ENCODE measurements at regions not wholly inside any gene's neighbourhood (a gene's known extent, or its start where the extent isn't known, plus 50 kb on each side); places are given as distances from the start of the nearest gene placed in this dataset.
A peak's percentile ranks its signal among the peaks of the same experiment; 100 is the strongest.

DNA sequence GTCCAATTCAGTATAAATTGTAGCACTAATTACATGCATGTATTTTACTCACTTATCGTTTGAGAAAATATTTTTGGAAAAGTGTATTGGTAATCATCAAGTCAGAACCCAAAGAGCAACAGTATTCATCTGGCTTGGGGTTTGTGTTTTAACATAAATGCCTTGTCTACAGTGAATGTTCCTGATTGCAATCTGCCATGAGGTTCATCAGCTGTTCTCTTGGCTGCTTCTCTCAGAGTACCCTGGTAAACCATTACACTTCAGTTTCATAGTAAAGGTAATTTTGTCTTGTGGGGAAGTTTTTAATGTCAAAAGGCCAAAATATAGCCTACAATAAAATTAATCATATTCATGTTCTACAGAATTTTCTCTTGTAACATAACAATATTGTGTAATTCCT lies 150.3 kb downstream of the IFI44 start:
- DNase-seq (no peak), ATAC-seq (no peak)
- Mint-ChIP-seq H3K27me3 (peaks cover 2% of the 10 kb centered on the region), H3K9me3 (ENCODE audit: low read depth) (no peaks in the 10 kb centered on the region), H3K4me3 (no peak overlapping the region), H3K4me1 (no peaks in the 10 kb centered on the region), H3K27ac (no peak overlapping the region), H3K36me3 (ENCODE audit: low read depth) (no peaks in the 10 kb centered on the region)
- ChIA-PET CTCF (no interaction called here), POLR2A (no interaction called here)
- intact Hi-C loops (cut with DNase I, micrococcal nuclease): no loop called here

DNA sequence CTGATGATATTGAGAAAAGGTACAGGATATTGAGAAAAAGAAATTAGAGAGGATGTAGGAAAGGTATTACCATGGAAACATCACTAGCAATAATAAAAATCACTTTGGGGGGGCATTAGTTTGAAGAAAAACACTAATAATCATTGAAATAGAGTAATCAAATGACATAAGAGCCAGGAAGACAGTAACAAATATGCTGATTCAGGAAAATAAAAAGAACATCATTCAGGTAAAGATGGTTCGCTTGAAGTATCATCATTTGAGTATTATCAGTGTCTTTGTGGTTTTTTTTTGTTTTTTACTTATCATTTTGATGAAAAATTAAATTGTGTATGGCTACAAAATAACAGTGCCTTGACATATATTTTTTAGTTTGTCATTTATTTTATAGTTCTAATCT lies 164.5 kb downstream of the IFI44 start:
- intact Hi-C loops (cut with DNase I, micrococcal nuclease): no loop called here
- Mint-ChIP-seq H3K4me3 (no peak overlapping the region), H3K36me3 (ENCODE audit: low read depth) (no peaks in the 10 kb centered on the region), H3K27ac (no peak overlapping the region), H3K4me1 (no peaks in the 10 kb centered on the region), H3K9me3 (ENCODE audit: low read depth) (no peaks in the 10 kb centered on the region), H3K27me3 (no peaks in the 10 kb centered on the region)
- POLR2A ChIA-PET: no interaction called here
- ATAC-seq: no peak
- CTCF ChIA-PET: no interaction called here
- no peak for DNase-seq

- ATAC-seq (no peak), DNase-seq (no peak)
- no peak overlapping the region for H3K27ac Mint-ChIP-seq
- CTCF ChIA-PET: interaction anchor here (0.5 to 3.1 kb wide), 3 partner anchors 9 to 14 kb away, joined by 4 to 11 read pairs (median 4); no protein-coding TSS in a partner anchor
- no peaks in the 10 kb centered on the region for H3K4me1 Mint-ChIP-seq
- H3K9me3 Mint-ChIP-seq (ENCODE audit: low read depth): no peaks in the 10 kb centered on the region
- POLR2A ChIA-PET: no interaction called here
- no peaks in the 10 kb centered on the region for H3K36me3 Mint-ChIP-seq (ENCODE audit: low read depth)
- intact Hi-C loops (cut with DNase I, micrococcal nuclease): no loop called here
- H3K27me3 Mint-ChIP-seq: no peaks in the 10 kb centered on the region
- H3K4me3 Mint-ChIP-seq: no peak overlapping the region
Observed at GRCh38 chr1:78825561-78825960, 175.9 kb downstream of the IFI44 start.

DNA sequence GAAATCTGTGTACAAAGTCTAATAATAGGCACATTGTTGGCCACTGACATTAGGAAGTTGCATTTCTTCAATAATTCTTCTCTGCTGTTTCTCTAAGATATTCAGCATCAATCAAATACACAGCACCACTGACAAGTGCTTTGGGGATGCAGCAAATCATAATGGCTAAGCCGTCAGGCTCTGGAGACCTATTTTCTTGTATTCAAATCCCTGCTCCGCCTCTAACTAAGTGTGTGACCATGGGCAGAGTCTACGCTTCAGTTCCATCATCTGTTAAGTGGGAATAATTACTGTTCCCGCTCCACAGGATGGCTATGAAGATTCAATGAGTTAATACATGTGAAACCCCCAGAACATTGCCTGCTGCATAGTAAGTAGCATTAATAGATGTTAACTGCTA lies 176.9 kb downstream of the ADGRL4 start:
- peaks cover 2% of the 10 kb centered on the region for H3K27me3 Mint-ChIP-seq
- POLR2A ChIA-PET: no interaction called here
- no peak overlapping the region for H3K27ac Mint-ChIP-seq
- H3K4me3 Mint-ChIP-seq: no peak overlapping the region
- intact Hi-C loops (cut with DNase I, micrococcal nuclease): loop anchor here in 1 of 2 experiments (10.0 kb wide), 1 partner anchor 215 kb away; no protein-coding TSS in a partner anchor
- H3K9me3 Mint-ChIP-seq (ENCODE audit: low read depth): no peaks in the 10 kb centered on the region
- H3K36me3 Mint-ChIP-seq (ENCODE audit: low read depth): no peaks in the 10 kb centered on the region
- no peak for ATAC-seq
- H3K4me1 Mint-ChIP-seq: peaks cover 12% of the 10 kb centered on the region
- DNase-seq: no peak
- CTCF ChIA-PET: no interaction called here

GRCh38 chr1:78830321-78830720 lies 176.2 kb downstream of the ADGRL4 start:
- intact Hi-C loops (cut with DNase I, micrococcal nuclease): loop anchor here in 1 of 2 experiments (10.0 kb wide), 1 partner anchor 216 kb away; no protein-coding TSS in a partner anchor
- no peak overlapping the region for H3K4me3 Mint-ChIP-seq

GRCh38 chr1:78831731-78832360 lies 174.7 kb downstream of the ADGRL4 start:
- intact Hi-C loops (cut with DNase I, micrococcal nuclease): loop anchor here in 1 of 2 experiments (10.0 kb wide), 1 partner anchor 217 kb away; no protein-coding TSS in a partner anchor
- ChIA-PET POLR2A (no interaction called here), CTCF (no interaction called here)
- Mint-ChIP-seq H3K4me1 (peaks cover 17% of the 10 kb centered on the region), H3K9me3 (ENCODE audit: low read depth) (no peaks in the 10 kb centered on the region), H3K4me3 (no peak overlapping the region), H3K27me3 (peaks cover 2% of the 10 kb centered on the region), H3K27ac (no peak overlapping the region), H3K36me3 (ENCODE audit: low read depth) (no peaks in the 10 kb centered on the region)
- DNase-seq (no peak), ATAC-seq (no peak)

More at GRCh38 chr1:78830321-78830720, 176.2 kb downstream of the ADGRL4 start:
- Mint-ChIP-seq H3K27me3 (peaks cover 2% of the 10 kb centered on the region), H3K4me1 (peaks cover 12% of the 10 kb centered on the region), H3K9me3 (ENCODE audit: low read depth) (no peaks in the 10 kb centered on the region), H3K27ac (no peak overlapping the region), H3K36me3 (ENCODE audit: low read depth) (no peaks in the 10 kb centered on the region)
- no peak for DNase-seq
- ChIA-PET POLR2A (no interaction called here), CTCF (no interaction called here)
- no peak for ATAC-seq

- Mint-ChIP-seq H3K36me3 (ENCODE audit: low read depth) (no peaks in the 10 kb centered on the region), H3K4me3 (no peak overlapping the region), H3K4me1 (peaks cover 21% of the 10 kb centered on the region), H3K27me3 (peaks cover 2% of the 10 kb centered on the region), H3K9me3 (ENCODE audit: low read depth) (no peaks in the 10 kb centered on the region), H3K27ac (no peak overlapping the region)
- CTCF ChIA-PET: interaction anchor here (1.4 kb wide), 1 partner anchor 8 kb away, joined by 4 read pairs; no protein-coding TSS in a partner anchor
- intact Hi-C loops (cut with DNase I, micrococcal nuclease): loop anchor here in 1 of 2 experiments (10.0 kb wide), 1 partner anchor 219 kb away; no protein-coding TSS in a partner anchor
- no peak for DNase-seq
- no peak for ATAC-seq
- POLR2A ChIA-PET: interaction anchor here (0.7 kb wide), 1 partner anchor 8 kb away, joined by 4 read pairs; no protein-coding TSS in a partner anchor
Observed at GRCh38 chr1:78833491-78833890, 173.0 kb downstream of the ADGRL4 start.

GRCh38 chr1:78834201-78834741 lies 172.3 kb downstream of the ADGRL4 start:
- ChIA-PET CTCF (interaction anchor here (1.4 kb wide), 1 partner anchor 9 kb away, joined by 4 read pairs; no protein-coding TSS in a partner anchor), POLR2A (no interaction called here)
- Mint-ChIP-seq H3K27ac (no peak overlapping the region), H3K9me3 (ENCODE audit: low read depth) (no peaks in the 10 kb centered on the region), H3K36me3 (ENCODE audit: low read depth) (no peaks in the 10 kb centered on the region), H3K27me3 (peaks cover 2% of the 10 kb centered on the region), H3K4me1 (peaks cover 21% of the 10 kb centered on the region), H3K4me3 (no peak overlapping the region)
- peak; percentile 75 for ATAC-seq
- DNase-seq: no peak
- intact Hi-C loops (cut with DNase I, micrococcal nuclease): loop anchor here in 1 of 2 experiments (10.0 kb wide), 1 partner anchor 219 kb away; no protein-coding TSS in a partner anchor

DNA sequence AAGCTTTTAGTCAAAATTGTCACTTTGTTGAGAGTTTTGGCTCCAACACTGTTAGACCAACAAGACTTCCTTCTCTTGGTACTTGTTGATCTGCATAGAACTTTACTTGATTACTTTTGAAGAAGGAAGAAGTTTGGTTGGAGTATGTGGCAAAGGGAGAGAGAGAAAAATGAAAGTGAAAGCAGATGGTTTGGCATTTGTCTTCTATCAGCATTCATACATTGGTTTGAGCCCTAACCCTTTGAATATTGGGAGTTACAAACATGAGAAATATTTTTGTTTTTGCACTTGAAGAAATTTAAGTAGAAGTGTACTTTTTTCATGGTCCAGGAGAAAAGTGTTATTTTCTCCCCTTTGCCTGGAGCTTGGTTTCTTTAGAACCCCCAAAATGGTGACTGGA lies 169.8 kb downstream of the ADGRL4 start:
- ChIA-PET CTCF (no interaction called here), POLR2A (no interaction called here)
- intact Hi-C loops (cut with DNase I, micrococcal nuclease): loop anchor here in 1 of 2 experiments (10.0 kb wide), 1 partner anchor 222 kb away; no protein-coding TSS in a partner anchor

GRCh38 chr1:78839704-78840277 lies 166.7 kb downstream of the ADGRL4 start:
- peak; percentile 43 for DNase-seq
- H3K4me1 Mint-ChIP-seq: peaks cover 10% of the 10 kb centered on the region
- no peaks in the 10 kb centered on the region for H3K36me3 Mint-ChIP-seq (ENCODE audit: low read depth)

More for the DNA sequence above, 169.8 kb downstream of the ADGRL4 start:
- H3K4me1 Mint-ChIP-seq: peaks cover 21% of the 10 kb centered on the region
- ATAC-seq (no peak), DNase-seq (no peak)
- H3K27ac Mint-ChIP-seq: no peak overlapping the region
- H3K9me3 Mint-ChIP-seq (ENCODE audit: low read depth): no peaks in the 10 kb centered on the region
- H3K27me3 Mint-ChIP-seq: peaks cover 2% of the 10 kb centered on the region
- H3K4me3 Mint-ChIP-seq: no peak overlapping the region
- H3K36me3 Mint-ChIP-seq (ENCODE audit: low read depth): no peaks in the 10 kb centered on the region

More at GRCh38 chr1:78839704-78840277, 166.7 kb downstream of the ADGRL4 start:
- Mint-ChIP-seq H3K9me3 (ENCODE audit: low read depth) (no peaks in the 10 kb centered on the region), H3K27ac (no peak overlapping the region), H3K27me3 (no peaks in the 10 kb centered on the region), H3K4me3 (no peak overlapping the region)
- ChIA-PET POLR2A (no interaction called here), CTCF (interaction anchor here (0.6 to 1.5 kb wide), 10 partner anchors 12 to 835 kb away, joined by 3 to 11 read pairs (median 3); partner anchors contain the start of gene DNAJB4)
- no peak for ATAC-seq
- intact Hi-C loops (cut with DNase I, micrococcal nuclease): loop anchor here (1.0 to 10.0 kb wide), 4 partner anchors 225 to 514 kb away; no protein-coding TSS in a partner anchor

Data from activated CD4-positive, alpha-beta T cell treated with anti-CD3 and anti-CD28 coated beads for 36 hours (primary cell).